22Rv1 (cell line): ENCODE measurements at regions not wholly inside any gene's neighbourhood (a gene's known extent, or its start where the extent isn't known, plus 50 kb on each side); places are given as distances from the start of the nearest gene placed in this dataset.

ENCODE experiments used
- CTCF ChIP-seq: fragments of 450-650 bp; IDR thresholded peaks from 2 replicates; pipeline ENCODE4 v1.5.1; 2017; ENCODE audit warnings: mild to moderate bottlenecking
- ZFX ChIP-seq: fragments of 450-650 bp; IDR thresholded peaks from 2 replicates; pipeline ENCODE4 v1.6.1; 2017; ENCODE audit warnings: antibody characterized with exemption, borderline replicate concordance

GRCh38 chr17:79152636-79153035, 78.0 kb downstream of the ENGASE start:
- TF ChIP-seq CTCF (no peak), ZFX (no peak)
